DOHH2 (cell line): ENCODE measurements at regions not wholly inside any gene's neighbourhood (a gene's known extent, or its start where the extent isn't known, plus 50 kb on each side); places are given as distances from the start of the nearest gene placed in this dataset.

ENCODE experiments used
- CTCF ChIP-seq: fragments of 200-600 bp; sonication (generic); IDR thresholded peaks from one replicate; pipeline ENCODE4 v1.5.1; 2014; ENCODE audit warnings: antibody characterized with exemption, mild to moderate bottlenecking, low read depth, low read length; ENCODE audit not compliant: poor library complexity, severe bottlenecking
- EZH2phosphoT487 ChIP-seq: fragments of 200-600 bp; sonication (generic); IDR thresholded peaks from 2 replicates; pipeline ENCODE4 v1.6.1; 2017; ENCODE audit warnings: borderline replicate concordance, mild to moderate bottlenecking, antibody characterized with exemption, low read length, moderate library complexity, mixed read lengths

- TF ChIP-seq CTCF (no peak), EZH2phosphoT487 (no peak)
Observed at GRCh38 chr6:139905404-139906052, 531.1 kb upstream of the CITED2 start.
